Gastroesophageal sphincter (tissue), 3 donors: ENCODE measurements at regions not wholly inside any gene's neighbourhood (a gene's known extent, or its start where the extent isn't known, plus 50 kb on each side); places are given as distances from the start of the nearest gene placed in this dataset.

Experiments used
- CTCF ChIP-seq, 4 experiments: fragments of 200-600 bp in 2 of 4; fragments of 450-650 bp in 2 of 4; sonication (generic) in 1 of 4; IDR thresholded peaks; one replicate each; pipeline ENCODE4 v1.5.1; 2017 to 2019; ENCODE audit warnings: antibody characterized with exemption in 4 of 4, mild to moderate bottlenecking in 2 of 4, moderate library complexity in 2 of 4
- EP300 ChIP-seq: sonication (generic); formaldehyde crosslinking; IDR thresholded peaks from one replicate; pipeline ENCODE4 v1.6.1; 2017; ENCODE audit warnings: antibody characterized with exemption, mild to moderate bottlenecking
- POLR2A ChIP-seq, 2 donors: fragments of 450-650 bp; IDR thresholded peaks; one replicate each; pipeline ENCODE4 v1.6.1; 2017; ENCODE audit warnings: antibody characterized with exemption in 2 of 2, mild to moderate bottlenecking in 2 of 2, moderate library complexity in 1 of 2
- POLR2AphosphoS5 ChIP-seq: sonication (generic); formaldehyde crosslinking; IDR thresholded peaks from one replicate; pipeline ENCODE4 v1.6.1; 2017; ENCODE audit warnings: antibody characterized with exemption

- TF ChIP-seq POLR2AphosphoS5 (no peak), CTCF (IDR thresholded peaks at IDR 0.05) (no peak), POLR2A (IDR thresholded peaks at IDR 0.05) (no peak), EP300 (no peak)
These were observed 542.6 kb downstream of the TMEM114 start for GRCh38 chr16:8047736-8048135.
